HG03039 (cell line): ENCODE measurements at regions not wholly inside any gene's neighbourhood (a gene's known extent, or its start where the extent isn't known, plus 50 kb on each side); places are given as distances from the start of the nearest gene placed in this dataset.
"Not testable (repeated sequence)": the region's sequence is repeated elsewhere in the genome, so short reads cannot be mapped to it uniquely, and the experiment has no call there.

ENCODE experiments used
- ATAC-seq: cut with Tn5 transposase; IDR thresholded peaks from one replicate; pipeline ENCODE4 v1.9.1; 2021; ENCODE audit warnings: mild to moderate bottlenecking, moderate library complexity; ENCODE audit not compliant: unreplicated experiment

GRCh38 chr5:1598950-1599737, 75.4 kb upstream of the LPCAT1 start:
- not testable (repeated sequence) for ATAC-seq

GRCh38 chr5:1597093-1597473, 73.3 kb upstream of the LPCAT1 start:
- not testable (repeated sequence) for ATAC-seq

GRCh38 chr5:1596462-1597092, 72.8 kb upstream of the LPCAT1 start:
- not testable (repeated sequence) for ATAC-seq

- peak; percentile 77 for ATAC-seq
These were observed 70.8 kb upstream of the LPCAT1 start for GRCh38 chr5:1594357-1595106.

DNA sequence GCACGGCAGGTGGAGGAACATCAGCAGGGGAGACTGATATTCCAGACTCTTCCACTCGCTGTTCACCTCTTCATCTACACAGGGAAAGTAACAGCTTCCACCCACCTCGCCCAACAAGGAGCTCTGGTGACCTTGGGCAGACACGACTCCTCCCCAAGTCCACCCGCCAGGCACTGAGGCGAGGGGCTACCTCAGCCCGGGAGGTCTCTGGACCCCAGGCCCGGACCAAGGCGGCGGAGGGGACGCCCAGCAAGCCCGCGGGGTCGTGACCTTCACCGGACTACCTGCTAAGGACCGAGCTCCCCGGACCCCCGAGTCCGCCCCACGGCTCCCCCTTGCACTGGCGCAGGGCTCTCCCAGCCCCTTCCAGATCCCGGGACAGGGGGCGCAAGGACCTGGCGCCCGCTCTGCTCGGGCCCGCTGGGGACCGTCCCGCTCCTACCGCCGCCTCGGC, 70.2 kb upstream of the LPCAT1 start:
- ATAC-seq = no peak

GRCh38 chr5:1588071-1588694, 64.4 kb upstream of the LPCAT1 start:
- ATAC-seq = not testable (repeated sequence)

DNA sequence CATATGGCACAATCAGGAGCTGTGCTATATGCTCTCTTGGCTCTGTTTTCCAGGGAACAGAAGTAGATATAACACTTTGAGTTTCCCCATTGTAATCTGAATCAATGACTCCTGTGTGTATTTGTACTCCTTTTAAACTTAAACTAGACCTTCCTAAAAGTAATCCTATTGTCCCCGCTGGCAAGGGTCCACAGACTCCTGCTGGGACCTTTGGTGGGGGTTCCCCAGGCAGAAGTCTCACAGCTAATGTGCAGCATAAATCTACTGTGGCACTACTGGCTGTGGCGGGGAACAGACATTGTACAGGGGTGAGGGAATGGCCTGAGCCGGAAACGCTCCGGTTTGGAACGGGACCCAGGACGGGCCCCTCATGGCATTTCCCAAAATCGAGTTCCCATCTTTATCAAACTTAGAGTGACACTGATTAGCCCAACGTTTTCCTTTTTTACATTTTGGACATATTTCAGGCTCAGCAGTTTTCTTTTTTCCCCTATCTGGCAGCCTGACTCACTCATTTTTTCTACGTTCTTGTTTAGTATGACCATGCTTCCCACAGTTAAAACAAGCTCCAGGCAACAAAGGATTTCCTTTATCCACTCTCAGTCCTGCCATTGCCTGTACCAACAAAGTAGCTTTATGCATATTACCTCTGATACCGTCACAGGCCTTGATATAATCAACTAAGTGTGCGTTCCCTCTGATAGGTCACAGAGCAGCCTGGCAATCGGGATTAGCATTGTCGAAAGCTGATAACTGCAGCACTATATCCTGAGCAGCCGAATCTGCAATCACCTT, 59.5 kb upstream of the LPCAT1 start:
- not testable (repeated sequence) for ATAC-seq

DNA sequence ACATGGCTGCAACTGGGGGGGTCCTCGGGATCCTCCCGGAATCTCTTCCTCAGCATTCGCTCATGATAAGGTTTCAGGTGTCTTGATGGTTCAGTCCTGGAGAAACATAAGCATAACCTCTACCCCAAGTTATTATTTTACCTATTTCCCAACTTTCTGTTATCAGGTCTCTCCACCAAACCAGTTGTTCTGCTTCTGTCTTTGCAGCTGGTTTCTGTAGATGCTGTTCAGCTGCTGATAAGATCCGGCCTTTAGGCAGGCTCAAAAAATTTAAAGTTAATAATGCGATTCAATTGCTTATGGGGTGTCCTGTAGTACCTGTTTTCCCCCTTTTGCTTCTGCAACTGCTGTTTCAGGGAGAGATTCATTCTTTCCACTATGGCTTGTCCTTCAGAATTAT, 55.6 kb upstream of the LPCAT1 start:
- ATAC-seq = not testable (repeated sequence)

GRCh38 chr5:1576851-1577250, 53.1 kb upstream of the LPCAT1 start:
- not testable (repeated sequence) for ATAC-seq

- not testable (repeated sequence) for ATAC-seq
These were observed 52.4 kb upstream of the LPCAT1 start for GRCh38 chr5:1575991-1576714.

DNA sequence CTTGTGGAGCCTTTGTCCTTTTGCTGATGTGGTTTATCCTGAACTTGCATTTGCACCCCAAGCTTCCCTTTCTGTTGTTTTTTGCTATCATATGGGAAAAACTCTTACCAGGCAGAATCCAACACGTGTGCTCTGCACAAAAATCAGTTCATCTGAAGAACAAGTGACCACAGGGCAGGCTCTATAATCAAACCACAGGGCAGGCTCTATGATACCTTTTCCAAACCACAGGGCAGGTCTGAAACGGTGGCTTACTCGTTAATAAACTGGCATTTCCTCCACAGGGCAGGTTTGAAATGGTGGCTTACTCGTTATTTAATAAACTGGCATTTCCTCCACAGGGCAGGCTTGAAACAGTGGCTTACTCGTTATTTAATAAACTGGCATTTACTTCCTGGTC, 51.7 kb upstream of the LPCAT1 start:
- not testable (repeated sequence) for ATAC-seq

- ATAC-seq = not testable (repeated sequence)
These were observed 50.2 kb upstream of the LPCAT1 start for GRCh38 chr5:1574023-1574318.

DNA sequence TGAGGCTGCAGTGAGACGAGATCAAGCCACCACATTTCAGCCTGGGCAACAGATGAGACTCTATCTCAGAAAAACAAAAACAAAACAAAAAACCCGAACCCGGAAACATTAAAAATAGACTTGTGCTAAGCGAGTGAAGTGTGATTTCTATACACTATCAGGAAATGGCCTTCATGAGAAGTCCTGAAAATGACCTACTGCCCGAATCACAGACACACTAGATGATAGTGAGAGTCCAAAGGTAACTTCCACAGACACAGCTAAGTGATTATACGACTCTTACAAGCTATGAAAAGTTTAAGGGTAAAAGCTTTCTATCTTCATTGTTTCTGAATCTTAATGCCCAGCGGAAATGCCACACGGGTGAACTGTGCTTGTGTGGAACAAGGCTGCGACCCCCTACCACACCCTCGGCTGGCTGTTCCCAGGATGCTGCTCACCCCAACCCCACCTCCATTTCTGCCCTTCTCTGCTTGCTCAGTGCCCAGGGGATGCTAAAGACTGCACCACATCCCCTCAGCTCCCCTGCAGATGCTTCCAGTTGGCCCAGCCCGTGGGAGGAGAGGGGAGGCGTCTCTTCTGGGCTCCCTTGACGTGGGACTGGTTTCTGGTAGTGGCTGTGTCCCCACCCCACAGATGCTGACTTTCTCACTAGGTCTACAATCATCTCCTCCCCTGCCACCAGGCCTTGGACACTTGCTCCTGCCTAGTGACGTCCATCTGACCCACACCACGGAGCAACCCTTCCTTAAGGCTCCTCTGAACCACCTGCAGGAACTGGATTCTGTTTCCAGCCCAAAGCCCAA, 49.7 kb upstream of the LPCAT1 start:
- ATAC-seq = not testable (repeated sequence)
